WERI-Rb-1 (cell line): ENCODE measurements at regions not wholly inside any gene's neighbourhood (a gene's known extent, or its start where the extent isn't known, plus 50 kb on each side); places are given as distances from the start of the nearest gene placed in this dataset.
A peak's percentile ranks its signal among the peaks of the same experiment; 100 is the strongest.

Experiments
- DNase-seq: peaks from one replicate; pipeline ENCODE4 v3.0.0-alpha.2; 2020
- H3K27ac ChIP-seq: fragments of 250-450 bp; sonication (Bioruptor Pico); 2 replicates; pipeline ENCODE4 v1.5.1; 2020; ENCODE audit warnings: mild to moderate bottlenecking, moderate library complexity
- H3K27me3 ChIP-seq: fragments of 250-450 bp; sonication (Bioruptor Pico); 2 replicates; pipeline ENCODE4 v1.5.1; 2021; ENCODE audit warnings: mild to moderate bottlenecking, low read depth, moderate library complexity; ENCODE audit not compliant: insufficient read depth, severe bottlenecking
- H3K36me3 ChIP-seq: fragments of 250-450 bp; sonication (Bioruptor Pico); 2 replicates; pipeline ENCODE4 v1.5.1; 2020; ENCODE audit warnings: mild to moderate bottlenecking, moderate library complexity
- H3K4me3 ChIP-seq: 2 replicates; pipeline ENCODE4 v1.5.1; 2011; ENCODE audit warnings: low read depth, mild to moderate bottlenecking, control low read depth, low read length
- H3K9me3 ChIP-seq: fragments of 250-450 bp; sonication (Bioruptor Pico); 2 replicates; pipeline ENCODE4 v1.5.1; 2021; ENCODE audit warnings: mild to moderate bottlenecking, moderate library complexity; ENCODE audit not compliant: severe bottlenecking
- TF ChIP-seq, protein P1 (sequence below): IDR thresholded peaks from 2 replicates; pipeline ENCODE4 v1.5.1; 2011; ENCODE audit warnings: low read depth, mild to moderate bottlenecking, control low read depth, inconsistent platforms, low read length

DNA sequence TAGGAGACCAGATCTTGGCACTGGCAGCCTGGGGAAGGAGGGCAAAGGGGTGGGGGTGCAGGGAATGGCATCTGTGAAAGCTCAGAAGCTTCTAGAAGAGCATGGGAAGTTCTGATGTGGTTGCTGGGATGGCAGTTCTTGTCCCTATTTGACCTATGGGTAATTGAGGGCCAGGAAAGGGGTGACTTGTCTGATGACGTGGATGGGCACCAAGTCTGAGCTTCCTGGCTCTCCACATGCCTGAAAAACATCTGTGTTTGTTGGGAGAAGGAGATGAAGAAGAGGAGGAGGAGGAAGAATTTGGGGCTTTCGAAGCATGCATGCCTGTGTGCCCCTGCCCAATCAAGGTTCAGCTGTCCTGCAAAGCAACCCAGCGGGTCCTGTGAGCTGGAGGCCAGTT, 158.8 kb downstream of the SMAD6 start:
- TF ChIP-seq, protein P1, sequence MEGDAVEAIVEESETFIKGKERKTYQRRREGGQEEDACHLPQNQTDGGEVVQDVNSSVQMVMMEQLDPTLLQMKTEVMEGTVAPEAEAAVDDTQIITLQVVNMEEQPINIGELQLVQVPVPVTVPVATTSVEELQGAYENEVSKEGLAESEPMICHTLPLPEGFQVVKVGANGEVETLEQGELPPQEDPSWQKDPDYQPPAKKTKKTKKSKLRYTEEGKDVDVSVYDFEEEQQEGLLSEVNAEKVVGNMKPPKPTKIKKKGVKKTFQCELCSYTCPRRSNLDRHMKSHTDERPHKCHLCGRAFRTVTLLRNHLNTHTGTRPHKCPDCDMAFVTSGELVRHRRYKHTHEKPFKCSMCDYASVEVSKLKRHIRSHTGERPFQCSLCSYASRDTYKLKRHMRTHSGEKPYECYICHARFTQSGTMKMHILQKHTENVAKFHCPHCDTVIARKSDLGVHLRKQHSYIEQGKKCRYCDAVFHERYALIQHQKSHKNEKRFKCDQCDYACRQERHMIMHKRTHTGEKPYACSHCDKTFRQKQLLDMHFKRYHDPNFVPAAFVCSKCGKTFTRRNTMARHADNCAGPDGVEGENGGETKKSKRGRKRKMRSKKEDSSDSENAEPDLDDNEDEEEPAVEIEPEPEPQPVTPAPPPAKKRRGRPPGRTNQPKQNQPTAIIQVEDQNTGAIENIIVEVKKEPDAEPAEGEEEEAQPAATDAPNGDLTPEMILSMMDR, result no peak
- no peak for DNase-seq
- Histone ChIP-seq H3K36me3 (no peaks in the 10 kb centered on the region), H3K27ac (no peak overlapping the region), H3K9me3 (no peaks in the 10 kb centered on the region), H3K4me3 (no peak overlapping the region), H3K27me3 (no peaks in the 10 kb centered on the region)

DNA sequence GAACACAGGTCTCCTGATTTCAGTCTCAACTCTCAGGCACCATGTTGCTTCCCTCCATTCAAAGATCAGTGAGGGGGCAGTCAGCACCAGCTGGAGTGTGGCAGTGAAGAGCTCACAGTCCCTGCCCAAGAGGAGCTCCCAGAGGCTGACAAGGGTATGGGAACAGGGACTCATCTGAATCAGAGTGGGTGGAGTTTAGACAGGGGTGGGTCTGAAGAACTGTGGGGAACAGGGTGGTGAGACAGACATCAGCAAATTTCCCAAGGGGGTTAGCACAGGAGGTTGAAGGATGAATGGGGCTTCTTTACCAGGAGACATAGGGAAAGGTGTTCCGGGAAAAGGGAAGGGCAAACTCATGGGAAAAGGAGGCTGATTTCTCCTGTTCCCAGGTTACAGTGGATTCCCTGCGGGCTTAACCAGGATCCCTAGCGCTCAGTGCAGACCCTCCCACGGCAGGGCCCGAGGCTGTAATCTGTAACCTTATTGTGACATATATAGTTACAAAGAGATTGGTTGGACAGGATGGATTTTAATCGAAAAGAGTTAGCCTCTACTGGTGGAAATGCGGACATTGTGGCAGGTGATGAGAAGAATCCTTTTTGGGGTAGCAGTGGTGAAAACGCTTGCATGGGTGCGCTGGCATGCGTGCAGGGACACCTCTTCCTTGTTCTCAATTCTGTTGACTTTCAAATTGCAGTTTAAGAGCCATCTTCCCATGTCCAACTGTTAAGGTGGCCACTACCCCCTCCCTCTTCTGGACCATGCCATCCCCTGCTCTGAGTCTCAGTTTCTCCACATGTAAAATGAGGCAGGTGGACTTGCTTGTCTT, 160.3 kb downstream of the SMAD6 start:
- no peaks in the 10 kb centered on the region for H3K36me3 ChIP-seq
- H3K27ac ChIP-seq, result no peak overlapping the region
- H3K4me3 ChIP-seq, result no peak overlapping the region
- TF ChIP-seq, protein P1, result no peak
- H3K9me3 ChIP-seq, result no peaks in the 10 kb centered on the region
- H3K27me3 ChIP-seq, result no peaks in the 10 kb centered on the region
- no peak for DNase-seq

DNA sequence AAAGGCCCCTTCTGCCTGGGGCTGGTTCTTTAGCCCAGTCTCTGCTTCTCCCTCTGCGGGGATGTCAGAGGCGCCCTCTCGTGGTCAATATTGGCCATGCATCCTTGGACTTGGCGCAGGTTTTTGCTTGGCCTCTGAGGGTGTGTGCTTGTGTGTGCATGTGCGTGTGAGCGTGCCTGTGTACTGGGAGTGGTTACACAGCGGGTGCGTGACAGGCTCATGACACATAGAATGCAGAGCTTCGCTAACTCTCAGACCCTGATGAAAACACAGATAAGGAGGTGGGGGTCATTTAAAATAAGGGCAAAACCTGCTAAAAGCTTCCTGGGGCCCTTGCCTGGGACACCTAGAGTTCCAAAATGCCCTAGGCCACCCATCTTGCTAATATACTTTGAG, 160.9 kb downstream of the SMAD6 start:
- Histone ChIP-seq H3K27me3 (no peaks in the 10 kb centered on the region), H3K9me3 (no peaks in the 10 kb centered on the region), H3K36me3 (no peaks in the 10 kb centered on the region), H3K27ac (no peak overlapping the region), H3K4me3 (no peak overlapping the region)
- DNase-seq, result peak; percentile 81
- TF ChIP-seq, protein P1, result peak; percentile 96

DNA sequence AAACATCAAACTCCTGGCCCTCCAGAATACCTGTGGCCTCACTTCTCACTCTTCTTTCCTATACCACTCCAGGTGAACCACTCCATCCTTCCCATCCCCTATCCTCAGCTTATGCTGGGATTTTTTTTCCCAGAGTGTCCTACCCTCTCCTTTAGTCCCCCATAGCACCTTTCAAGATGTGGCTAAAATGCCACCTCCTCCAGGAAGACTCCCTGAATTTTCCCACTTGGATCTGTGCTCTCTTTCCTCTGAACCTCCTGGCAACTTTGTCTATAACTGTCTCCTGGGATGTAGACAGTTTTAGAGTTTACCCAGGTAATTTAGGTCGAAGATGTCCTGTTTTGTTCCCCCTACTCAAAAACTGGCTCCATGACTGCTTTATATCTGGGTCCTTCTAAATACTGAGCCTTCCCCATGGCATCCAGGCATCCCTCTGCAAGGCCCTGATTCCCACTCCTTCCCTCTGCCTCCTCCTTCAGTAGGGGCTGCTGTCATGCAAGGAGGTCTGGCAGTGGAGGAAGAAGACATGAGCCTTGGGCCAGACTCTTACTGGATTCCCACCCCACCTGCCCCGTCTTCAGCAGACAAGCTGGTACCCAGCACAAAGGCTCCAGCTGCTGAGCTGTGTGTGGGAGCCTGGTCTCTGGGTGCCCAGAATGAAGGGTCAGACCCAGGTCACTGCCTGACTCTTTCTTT, 161.5 kb downstream of the SMAD6 start:
- Histone ChIP-seq H3K27me3 (no peaks in the 10 kb centered on the region), H3K4me3 (no peak overlapping the region), H3K27ac (no peak overlapping the region), H3K9me3 (no peaks in the 10 kb centered on the region), H3K36me3 (no peaks in the 10 kb centered on the region)
- TF ChIP-seq, protein P1, result no peak
- DNase-seq, result no peak

DNA sequence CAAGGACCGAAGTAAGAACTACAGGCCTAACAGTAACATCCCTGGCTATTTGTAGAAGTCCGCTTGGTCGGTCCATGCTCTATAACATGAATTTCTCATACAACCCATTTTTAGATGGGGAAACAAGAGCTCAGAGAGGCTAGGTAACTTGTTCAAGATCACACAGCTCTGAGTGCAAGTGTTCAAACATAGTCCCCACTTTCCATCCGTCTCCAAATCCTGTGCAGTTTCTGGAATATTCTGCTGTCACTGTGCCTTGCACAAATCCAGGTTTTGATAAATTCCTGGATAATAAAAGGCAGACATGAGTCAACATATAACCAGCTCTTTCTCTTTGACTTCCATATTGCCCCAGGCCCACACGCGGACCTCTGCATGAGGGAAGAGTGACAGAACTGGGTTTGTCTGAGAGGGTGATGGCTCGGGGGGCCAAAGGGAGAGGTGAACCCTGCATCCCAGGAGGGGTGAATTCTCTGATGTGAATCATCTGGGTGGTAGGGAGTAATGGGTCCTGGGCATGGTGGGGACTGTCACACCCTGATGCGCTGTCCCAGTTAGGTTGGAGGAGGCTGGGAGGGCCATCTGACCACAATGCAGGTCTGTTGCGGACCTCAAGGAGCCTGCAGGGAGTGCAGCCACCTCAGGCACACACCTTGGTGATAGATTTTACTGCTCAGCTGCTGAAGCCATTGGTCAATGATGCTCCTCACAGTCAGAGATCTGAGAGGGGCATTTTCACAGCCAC, 162.2 kb downstream of the SMAD6 start:
- Histone ChIP-seq H3K4me3 (no peak overlapping the region), H3K27ac (no peak overlapping the region), H3K36me3 (no peaks in the 10 kb centered on the region), H3K27me3 (no peaks in the 10 kb centered on the region), H3K9me3 (no peaks in the 10 kb centered on the region)
- TF ChIP-seq, protein P1, result no peak
- no peak for DNase-seq
